ENCODE measurements at regions not wholly inside any gene's neighbourhood (a gene's known extent, or its start where the extent isn't known, plus 50 kb on each side); places are given as distances from the start of the nearest gene placed in this dataset.
A peak's percentile ranks its signal among the peaks of the same experiment; 100 is the strongest.

DNA sequence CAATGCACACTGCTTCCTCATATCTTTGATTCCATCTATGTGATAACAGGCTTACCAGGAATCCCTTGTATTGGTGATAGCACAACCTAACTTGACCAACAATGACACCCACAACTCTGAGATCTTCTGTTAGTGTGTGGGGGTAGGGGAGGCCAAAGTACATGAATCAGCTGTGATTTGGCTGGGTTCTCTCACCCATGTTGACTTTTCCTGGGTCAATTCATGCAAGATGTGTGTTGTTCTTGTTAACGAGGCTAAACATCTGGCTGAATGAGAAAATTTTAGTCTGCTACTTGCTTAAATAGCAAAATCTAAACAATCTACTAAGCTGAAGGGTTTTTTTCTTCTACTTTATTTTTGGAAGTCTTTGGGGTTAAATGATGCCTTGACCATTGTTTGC, 341.2 kb upstream of the SLC14A2 start (continued):
- TF ChIP-seq, protein P1, sequence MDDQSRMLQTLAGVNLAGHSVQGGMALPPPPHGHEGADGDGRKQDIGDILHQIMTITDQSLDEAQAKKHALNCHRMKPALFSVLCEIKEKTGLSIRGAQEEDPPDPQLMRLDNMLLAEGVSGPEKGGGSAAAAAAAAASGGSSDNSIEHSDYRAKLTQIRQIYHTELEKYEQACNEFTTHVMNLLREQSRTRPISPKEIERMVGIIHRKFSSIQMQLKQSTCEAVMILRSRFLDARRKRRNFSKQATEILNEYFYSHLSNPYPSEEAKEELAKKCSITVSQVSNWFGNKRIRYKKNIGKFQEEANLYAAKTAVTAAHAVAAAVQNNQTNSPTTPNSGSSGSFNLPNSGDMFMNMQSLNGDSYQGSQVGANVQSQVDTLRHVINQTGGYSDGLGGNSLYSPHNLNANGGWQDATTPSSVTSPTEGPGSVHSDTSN (IDR thresholded peaks at IDR 0.05): no peak
- TF ChIP-seq, protein P2, sequence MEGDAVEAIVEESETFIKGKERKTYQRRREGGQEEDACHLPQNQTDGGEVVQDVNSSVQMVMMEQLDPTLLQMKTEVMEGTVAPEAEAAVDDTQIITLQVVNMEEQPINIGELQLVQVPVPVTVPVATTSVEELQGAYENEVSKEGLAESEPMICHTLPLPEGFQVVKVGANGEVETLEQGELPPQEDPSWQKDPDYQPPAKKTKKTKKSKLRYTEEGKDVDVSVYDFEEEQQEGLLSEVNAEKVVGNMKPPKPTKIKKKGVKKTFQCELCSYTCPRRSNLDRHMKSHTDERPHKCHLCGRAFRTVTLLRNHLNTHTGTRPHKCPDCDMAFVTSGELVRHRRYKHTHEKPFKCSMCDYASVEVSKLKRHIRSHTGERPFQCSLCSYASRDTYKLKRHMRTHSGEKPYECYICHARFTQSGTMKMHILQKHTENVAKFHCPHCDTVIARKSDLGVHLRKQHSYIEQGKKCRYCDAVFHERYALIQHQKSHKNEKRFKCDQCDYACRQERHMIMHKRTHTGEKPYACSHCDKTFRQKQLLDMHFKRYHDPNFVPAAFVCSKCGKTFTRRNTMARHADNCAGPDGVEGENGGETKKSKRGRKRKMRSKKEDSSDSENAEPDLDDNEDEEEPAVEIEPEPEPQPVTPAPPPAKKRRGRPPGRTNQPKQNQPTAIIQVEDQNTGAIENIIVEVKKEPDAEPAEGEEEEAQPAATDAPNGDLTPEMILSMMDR (IDR thresholded peaks at IDR 0.05): no peak

DNA sequence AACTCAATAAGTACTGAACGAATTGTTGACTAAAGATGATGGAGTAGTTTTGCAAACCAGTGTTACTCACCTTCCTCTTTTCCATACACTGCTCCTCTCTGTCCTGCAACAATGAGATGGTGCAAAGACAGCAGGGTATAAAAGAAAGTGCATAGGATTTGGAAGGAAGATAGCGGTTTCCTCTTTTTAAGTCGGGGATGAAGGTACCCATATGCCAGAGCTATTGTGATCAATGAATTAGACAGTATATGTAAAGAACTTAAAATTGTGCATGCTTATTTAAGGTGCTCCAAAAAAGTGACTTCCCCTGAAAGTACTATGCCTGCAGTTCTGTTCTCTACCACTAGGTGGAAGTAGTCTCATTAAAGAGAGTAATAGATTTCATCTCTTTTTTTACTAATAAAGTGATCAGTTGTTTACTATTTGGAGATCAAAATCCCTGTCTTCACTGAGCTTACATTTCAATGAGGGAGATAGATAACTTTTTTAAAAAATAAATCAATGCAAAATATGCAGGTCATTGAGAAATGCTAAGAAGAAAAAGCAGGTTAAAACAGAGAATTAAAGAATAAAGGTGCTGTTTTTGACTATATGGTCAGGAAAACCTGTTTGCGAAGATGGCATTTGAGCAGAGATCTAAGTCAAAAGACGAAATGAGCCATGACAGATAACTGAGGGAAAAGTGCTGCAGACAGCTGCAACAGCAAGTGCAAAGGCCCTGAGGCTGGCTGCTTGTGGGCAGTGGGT, 339.7 kb upstream of the SLC14A2 start:
- no peaks in the 10 kb centered on the region for H4K20me1 ChIP-seq (ENCODE audit: insufficient read depth)
- POLR2A ChIA-PET: no interaction called here
- 58% methylated on average over 5 of the region's 5 CpGs for WGBS (ENCODE audit: low lambda C conversion rate)
- H3K79me2 ChIP-seq (ENCODE audit: insufficient read depth): no peaks in the 10 kb centered on the region
- no peak overlapping the region for H3K4me3 ChIP-seq (ENCODE audit: low read depth in 2 of 2, low read length in 1 of 2)
- no peaks in the 10 kb centered on the region for H3K4me1 ChIP-seq (ENCODE audit: control insufficient read depth in 1 of 2, insufficient read depth in 2 of 2, low read depth in 1 of 2, low read length in 1 of 2)
- H3K9ac ChIP-seq: no peak overlapping the region
- DNase-seq: no peak
- no peaks in the 10 kb centered on the region for H3F3A ChIP-seq (replicated peaks; ENCODE audit: insufficient read depth)
- no peaks in the 10 kb centered on the region for H3K27me3 ChIP-seq (ENCODE audit: insufficient read depth)
- TF ChIP-seq RAD21 (IDR thresholded peaks at IDR 0.05; ENCODE audit: low read length) (peak; percentile 65), RXRA (IDR thresholded peaks at IDR 0.05; ENCODE audit: borderline replicate concordance, low read depth) (no peak), SMC3 (IDR thresholded peaks at IDR 0.05; ENCODE audit: low read depth, low read length) (peak; percentile 30; the same call in 1 of the 2 replicates), MXI1 (IDR thresholded peaks at IDR 0.05; ENCODE audit: low read depth, low read length) (no peak)
- TF ChIP-seq, protein P2 (IDR thresholded peaks at IDR 0.05): peak; percentile 78
- H3K27ac ChIP-seq (ENCODE audit: low read depth in 2 of 2, low read length in 1 of 2): no peak overlapping the region
- H3K9me2 ChIP-seq: no peaks in the 10 kb centered on the region
- H2AFZ ChIP-seq (ENCODE audit: low read depth): no peak overlapping the region
- H3K36me3 ChIP-seq (replicated peaks in 1 of 2; ENCODE audit: control insufficient read depth in 1 of 2, insufficient read depth in 2 of 2, low read length in 1 of 2): no peaks in the 10 kb centered on the region
- H3K9me3 ChIP-seq: no peaks in the 10 kb centered on the region
- no peak overlapping the region for H3K4me2 ChIP-seq
- CTCF ChIA-PET: interaction anchor here (0.6 to 7.4 kb wide), 25 partner anchors 9 to 973 kb away, joined by 3 to 72 read pairs (median 4); no protein-coding TSS in a partner anchor

DNA sequence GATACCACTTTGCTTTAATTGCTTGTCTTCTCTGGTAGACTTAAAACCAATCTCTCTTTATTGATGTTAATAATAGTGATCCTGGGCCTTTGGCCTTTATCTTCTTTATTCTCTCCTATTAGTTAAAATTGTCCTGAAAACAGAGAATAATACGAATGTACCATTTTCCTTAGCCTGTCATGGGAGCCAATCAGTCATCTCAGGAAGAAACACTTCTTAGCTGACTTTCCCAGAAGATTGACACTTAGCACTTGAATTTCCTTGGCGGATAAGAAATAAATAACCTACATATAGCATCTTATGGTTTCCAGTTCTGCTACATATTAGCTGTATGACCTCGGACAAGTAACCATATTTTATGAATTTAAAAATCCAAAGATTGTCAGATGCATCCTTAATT, 338.4 kb upstream of the SLC14A2 start:
- ChIA-PET CTCF (interaction anchor here (0.6 to 7.4 kb wide), 7 partner anchors 10 to 1049 kb away, joined by 3 to 72 read pairs (median 4); no protein-coding TSS in a partner anchor), POLR2A (no interaction called here)
- Histone ChIP-seq H3K4me2 (no peak overlapping the region), H3K79me2 (ENCODE audit: insufficient read depth) (no peaks in the 10 kb centered on the region), H3K9ac (no peak overlapping the region), H3K9me3 (no peaks in the 10 kb centered on the region), H2AFZ (ENCODE audit: low read depth) (no peak overlapping the region), H3K4me3 (ENCODE audit: low read depth in 2 of 2, low read length in 1 of 2) (no peak overlapping the region), H3K27me3 (ENCODE audit: insufficient read depth) (no peaks in the 10 kb centered on the region), H3K9me2 (no peaks in the 10 kb centered on the region), H3F3A (replicated peaks; ENCODE audit: insufficient read depth) (no peaks in the 10 kb centered on the region), H3K36me3 (replicated peaks in 1 of 2; ENCODE audit: control insufficient read depth in 1 of 2, insufficient read depth in 2 of 2, low read length in 1 of 2) (no peaks in the 10 kb centered on the region), H4K20me1 (ENCODE audit: insufficient read depth) (no peaks in the 10 kb centered on the region), H3K4me1 (ENCODE audit: control insufficient read depth in 1 of 2, insufficient read depth in 2 of 2, low read depth in 1 of 2, low read length in 1 of 2) (no peaks in the 10 kb centered on the region), H3K27ac (ENCODE audit: low read depth in 2 of 2, low read length in 1 of 2) (no peak overlapping the region)
- no peak for DNase-seq
- no peak for TF ChIP-seq EP300 (IDR thresholded peaks at IDR 0.05; ENCODE audit: borderline replicate concordance in 1 of 2, low read depth in 1 of 2, low read length in 1 of 2)
- no peak for TF ChIP-seq MXI1 (IDR thresholded peaks at IDR 0.05; ENCODE audit: low read depth, low read length)
- TF ChIP-seq CHD2 (IDR thresholded peaks at IDR 0.05; ENCODE audit: low read length, partially characterized antibody): no peak
- TF ChIP-seq ELF1 (IDR thresholded peaks at IDR 0.05): no peak
- TF ChIP-seq FOSL2 (IDR thresholded peaks at IDR 0.05; ENCODE audit: borderline replicate concordance, low read depth): no peak
- no peak for TF ChIP-seq NRF1 (IDR thresholded peaks at IDR 0.05; ENCODE audit: low read depth, low read length)
- TF ChIP-seq FOXJ3 (CRISPR knock-in tag; IDR thresholded peaks at IDR 0.05): no peak
- 78% methylated on average over 3 of the region's 3 CpGs for WGBS (ENCODE audit: low lambda C conversion rate)

All from SK-N-SH (cell line).